ENCODE measurements at regions not wholly inside any gene's neighbourhood (a gene's known extent, or its start where the extent isn't known, plus 50 kb on each side); places are given as distances from the start of the nearest gene placed in this dataset.
"Not testable (repeated sequence)": the region's sequence is repeated elsewhere in the genome, so short reads cannot be mapped to it uniquely, and the experiment has no call there.

- DNase-seq, result no peak
These were observed 353.3 kb upstream of the SEMA3C start for GRCh38 chr7:81272176-81272575.

GRCh38 chr7:81268551-81268950, 349.7 kb upstream of the SEMA3C start:
- no peak for DNase-seq

GRCh38 chr7:81267508-81267907, 348.7 kb upstream of the SEMA3C start:
- DNase-seq, result no peak

GRCh38 chr7:81264116-81264515, 345.3 kb upstream of the SEMA3C start:
- DNase-seq, result no peak

- no peak for DNase-seq
These were observed 341.3 kb upstream of the SEMA3C start for GRCh38 chr7:81260152-81260551.

GRCh38 chr7:81256991-81257390, 338.1 kb upstream of the SEMA3C start:
- DNase-seq, result no peak

GRCh38 chr7:81248420-81248819, 329.6 kb upstream of the SEMA3C start:
- DNase-seq, result no peak

- DNase-seq, result not testable (repeated sequence)
These were observed 328.5 kb upstream of the SEMA3C start for GRCh38 chr7:81247364-81247763.

GRCh38 chr7:81245353-81245752, 326.5 kb upstream of the SEMA3C start:
- no peak for DNase-seq

GRCh38 chr7:81244224-81244623, 325.4 kb upstream of the SEMA3C start:
- no peak for DNase-seq

GRCh38 chr7:81236560-81236959, 317.7 kb upstream of the SEMA3C start:
- no peak for DNase-seq

- no peak for DNase-seq
These were observed 317.1 kb upstream of the SEMA3C start for GRCh38 chr7:81235997-81236396.

GRCh38 chr7:81234896-81235295, 316.0 kb upstream of the SEMA3C start:
- no peak for DNase-seq

- DNase-seq, result peak; percentile 45
These were observed 314.5 kb upstream of the SEMA3C start for GRCh38 chr7:81233208-81233940.

- DNase-seq, result peak; percentile 66
These were observed 313.4 kb upstream of the SEMA3C start for GRCh38 chr7:81232084-81232799.

GRCh38 chr7:81231301-81231838, 312.5 kb upstream of the SEMA3C start:
- DNase-seq, result peak; percentile 63

GRCh38 chr7:81226234-81226633, 307.4 kb upstream of the SEMA3C start:
- DNase-seq, result no peak

GRCh38 chr7:81222692-81223091, 303.8 kb upstream of the SEMA3C start:
- DNase-seq, result not testable (repeated sequence)

- DNase-seq, result no peak
These were observed 302.8 kb upstream of the SEMA3C start for GRCh38 chr7:81221527-81222217.

GRCh38 chr7:81218480-81219106, 299.7 kb upstream of the SEMA3C start:
- no peak for DNase-seq

- no peak for DNase-seq
These were observed 294.5 kb upstream of the SEMA3C start for GRCh38 chr7:81213394-81213793.

GRCh38 chr7:81211934-81212320, 293.1 kb upstream of the SEMA3C start:
- no peak for DNase-seq
